ENCODE measurements at regions not wholly inside any gene's neighbourhood (a gene's known extent, or its start where the extent isn't known, plus 50 kb on each side); places are given as distances from the start of the nearest gene placed in this dataset.
A peak's percentile ranks its signal among the peaks of the same experiment; 100 is the strongest.

DNA sequence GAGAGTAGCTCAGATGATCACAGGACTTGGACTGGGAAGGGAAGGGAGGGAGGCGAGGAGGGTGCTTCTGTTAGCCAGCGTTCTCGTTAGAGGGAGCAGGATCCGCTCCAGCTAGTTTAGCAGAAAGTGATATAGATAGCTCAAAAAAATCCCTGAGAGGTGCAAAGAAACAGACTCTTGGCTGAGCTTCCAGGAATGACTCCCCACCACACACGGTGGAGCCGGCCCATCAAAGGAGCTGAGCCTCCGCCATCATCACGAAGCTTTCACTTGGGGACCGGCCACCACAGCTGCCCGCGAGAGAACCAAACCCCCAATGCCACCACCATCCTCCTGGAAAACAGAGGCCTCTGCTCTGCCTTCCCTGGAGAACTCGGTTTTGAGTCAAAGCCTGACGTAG is 124.6 kb upstream of the BCL2L14 start:
- no peaks in the 10 kb centered on the region for H3K27me3 ChIP-seq (replicated peaks in 2 of 5; ENCODE audit: control insufficient read depth in 4 of 5, insufficient read depth in 5 of 5, low read length in 4 of 5)
- 97% methylated on average over 5 of the region's 13 CpGs for WGBS (ENCODE audit: insufficient coverage)
- CTCF ChIA-PET, result interaction anchor here (1.0 kb wide), 1 partner anchor 21 kb away, joined by 3 read pairs; no protein-coding TSS in a partner anchor
- DNase-seq, result no peak
- H3K4me1 ChIP-seq (ENCODE audit: control extremely low read depth in 1 of 4, control insufficient read depth in 4 of 4, insufficient read depth in 4 of 4, low read length in 3 of 4), result peaks cover 0 to 30% (median 25%) of the 10 kb centered on the region in 4 experiments
- H3K9me3 ChIP-seq (ENCODE audit: control extremely low read depth in 1 of 5, control insufficient read depth in 4 of 5, insufficient read depth in 2 of 5, low read depth in 1 of 5, low read length in 4 of 5), result peaks cover 0 to 2% (median 0%) of the 10 kb centered on the region in 5 experiments
- no peak overlapping the region for H3K27ac ChIP-seq (ENCODE audit: insufficient read depth in 1 of 2, low read depth in 1 of 2, low read length in 2 of 2, poor library complexity in 1 of 2, severe bottlenecking in 2 of 2)
- H3K36me3 ChIP-seq (ENCODE audit: control insufficient read depth in 4 of 4, insufficient read depth in 4 of 4, low read length in 3 of 4), result no peaks in the 10 kb centered on the region
- no peak overlapping the region for H3K4me3 ChIP-seq (ENCODE audit: control insufficient read depth in 1 of 7, extremely low read depth in 1 of 7, insufficient read depth in 4 of 7, low read depth in 2 of 7, low read length in 6 of 7)
- POLR2A ChIA-PET, result no interaction called here

DNA sequence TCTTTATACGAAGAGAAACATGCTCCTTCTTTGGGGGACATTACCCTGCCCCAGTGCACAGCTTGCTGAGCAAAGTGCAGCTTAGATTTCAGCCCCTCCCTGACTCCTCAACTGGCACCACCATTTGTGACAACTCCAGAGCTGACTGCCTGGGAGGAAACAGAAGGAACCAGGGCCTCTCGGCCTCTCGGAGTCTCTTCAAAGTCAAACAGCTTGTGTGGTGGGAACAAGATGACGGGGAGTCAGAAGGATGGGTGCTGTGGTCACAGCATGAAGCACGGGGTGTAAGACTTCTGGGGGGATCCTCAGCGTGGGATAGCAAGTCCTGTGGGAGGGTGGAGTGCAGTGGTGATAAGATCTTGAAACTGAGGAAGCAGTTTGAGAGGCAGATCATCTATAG is 123.5 kb upstream of the BCL2L14 start:
- POLR2A ChIA-PET, result interaction anchor here (0.7 to 1.0 kb wide), 2 partner anchors 62 to 294 kb away, joined by 3 to 4 read pairs; no protein-coding TSS in a partner anchor

DNA sequence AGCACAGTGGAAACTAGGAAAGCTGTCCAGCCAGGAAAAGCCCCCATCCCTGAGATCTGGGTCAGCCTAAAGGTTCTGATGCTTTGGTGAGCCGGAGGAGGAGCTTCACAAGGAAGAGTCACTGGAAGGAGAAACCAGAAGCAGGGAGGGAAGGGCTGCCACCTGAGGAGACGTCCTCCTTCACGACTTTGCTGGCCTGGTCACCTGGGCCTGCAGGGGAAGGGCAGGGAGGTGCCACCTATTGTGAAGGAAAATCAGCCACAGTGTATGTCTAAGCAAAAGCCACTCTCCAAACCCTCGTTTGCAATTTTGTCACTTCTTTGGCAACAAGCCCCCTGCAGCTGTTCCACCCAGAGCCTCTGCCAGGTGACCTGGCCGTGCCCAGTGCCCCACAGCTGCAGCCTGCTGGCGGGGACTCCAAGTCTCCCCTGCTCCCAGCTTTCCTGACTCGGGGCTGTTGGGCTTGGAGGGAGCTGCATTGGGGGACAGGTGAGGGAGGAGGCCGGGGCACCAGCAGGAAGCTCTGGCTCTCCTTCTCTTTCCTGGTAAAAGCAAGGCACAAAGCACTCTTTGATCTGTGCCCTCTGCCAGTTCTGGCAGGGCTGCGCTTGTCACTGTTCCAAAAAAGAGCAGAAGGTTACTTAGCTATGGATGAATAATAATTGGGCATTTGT is 120.9 kb upstream of the BCL2L14 start:
- 17% methylated on average over 6 of the region's 9 CpGs for WGBS (ENCODE audit: insufficient coverage)
- ChIA-PET CTCF (interaction anchor here (0.6 to 2.0 kb wide), 4 partner anchors 11 to 129 kb away, joined by 3 to 9 read pairs (median 3); no protein-coding TSS in a partner anchor), POLR2A (interaction anchor here (0.6 kb wide), 1 partner anchor 219 kb away, joined by 9 read pairs; no protein-coding TSS in a partner anchor)
- peak overlapping the region in 2 of 7 experiments; percentile 1 to 7 for H3K4me3 ChIP-seq (ENCODE audit: control insufficient read depth in 1 of 7, extremely low read depth in 1 of 7, insufficient read depth in 4 of 7, low read depth in 2 of 7, low read length in 6 of 7)
- H3K27ac ChIP-seq (ENCODE audit: insufficient read depth in 1 of 2, low read depth in 1 of 2, low read length in 2 of 2, poor library complexity in 1 of 2, severe bottlenecking in 2 of 2), result no peak overlapping the region
- peak in 2 of 3 donors; percentile 37 to 54 for DNase-seq
- H3K4me1 ChIP-seq (ENCODE audit: control extremely low read depth in 1 of 4, control insufficient read depth in 4 of 4, insufficient read depth in 4 of 4, low read length in 3 of 4), result peaks cover 6 to 46% (median 38%) of the 10 kb centered on the region in 4 experiments
- H3K9me3 ChIP-seq (ENCODE audit: control extremely low read depth in 1 of 5, control insufficient read depth in 4 of 5, insufficient read depth in 2 of 5, low read depth in 1 of 5, low read length in 4 of 5), result peaks cover 0 to 2% (median 0%) of the 10 kb centered on the region in 5 experiments
- H3K36me3 ChIP-seq (ENCODE audit: control insufficient read depth in 4 of 4, insufficient read depth in 4 of 4, low read length in 3 of 4), result no peaks in the 10 kb centered on the region
- H3K27me3 ChIP-seq (replicated peaks in 2 of 5; ENCODE audit: control insufficient read depth in 4 of 5, insufficient read depth in 5 of 5, low read length in 4 of 5), result no peaks in the 10 kb centered on the region

More for the DNA sequence above, 123.5 kb upstream of the BCL2L14 start:
- Histone ChIP-seq H3K9me3 (ENCODE audit: control extremely low read depth in 1 of 5, control insufficient read depth in 4 of 5, insufficient read depth in 2 of 5, low read depth in 1 of 5, low read length in 4 of 5) (peaks cover 0 to 2% (median 0%) of the 10 kb centered on the region in 5 experiments), H3K27me3 (replicated peaks in 2 of 5; ENCODE audit: control insufficient read depth in 4 of 5, insufficient read depth in 5 of 5, low read length in 4 of 5) (no peaks in the 10 kb centered on the region), H3K27ac (ENCODE audit: insufficient read depth in 1 of 2, low read depth in 1 of 2, low read length in 2 of 2, poor library complexity in 1 of 2, severe bottlenecking in 2 of 2) (no peak overlapping the region), H3K4me3 (ENCODE audit: control insufficient read depth in 1 of 7, extremely low read depth in 1 of 7, insufficient read depth in 4 of 7, low read depth in 2 of 7, low read length in 6 of 7) (no peak overlapping the region), H3K36me3 (ENCODE audit: control insufficient read depth in 4 of 4, insufficient read depth in 4 of 4, low read length in 3 of 4) (no peaks in the 10 kb centered on the region), H3K4me1 (ENCODE audit: control extremely low read depth in 1 of 4, control insufficient read depth in 4 of 4, insufficient read depth in 4 of 4, low read length in 3 of 4) (peaks cover 0 to 30% (median 25%) of the 10 kb centered on the region in 4 experiments)
- DNase-seq, result peak in 2 of 3 donors; percentile 84 to 90
- WGBS (ENCODE audit: insufficient coverage), result 3% methylated on average over 6 of the region's 6 CpGs
- CTCF ChIA-PET, result no interaction called here

DNA sequence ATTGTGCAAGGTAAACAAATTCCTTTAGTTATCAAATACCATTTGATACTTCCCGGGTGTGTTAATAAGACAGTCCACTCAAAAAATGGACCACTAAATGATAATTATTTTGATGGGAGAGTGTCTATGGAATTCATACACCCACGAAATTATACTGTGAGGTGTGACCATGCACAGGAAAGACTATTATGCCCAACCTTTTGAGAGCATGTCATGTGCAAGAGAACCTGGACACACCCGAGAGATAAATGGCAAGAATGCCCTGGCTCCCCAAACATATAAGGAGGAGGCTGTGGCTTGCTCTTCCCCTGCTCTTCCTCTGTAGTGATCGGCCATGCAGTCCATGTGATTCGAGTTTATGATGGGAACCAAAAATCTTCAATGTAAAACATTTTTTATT is 119.5 kb upstream of the BCL2L14 start:
- H3K36me3 ChIP-seq (ENCODE audit: control insufficient read depth in 4 of 4, insufficient read depth in 4 of 4, low read length in 3 of 4), result no peaks in the 10 kb centered on the region
- no peaks in the 10 kb centered on the region for H3K9me3 ChIP-seq (ENCODE audit: control extremely low read depth in 1 of 5, control insufficient read depth in 4 of 5, insufficient read depth in 2 of 5, low read depth in 1 of 5, low read length in 4 of 5)
- no peak overlapping the region for H3K27ac ChIP-seq (ENCODE audit: insufficient read depth in 1 of 2, low read depth in 1 of 2, low read length in 2 of 2, poor library complexity in 1 of 2, severe bottlenecking in 2 of 2)
- no peaks in the 10 kb centered on the region for H3K27me3 ChIP-seq (replicated peaks in 2 of 5; ENCODE audit: control insufficient read depth in 4 of 5, insufficient read depth in 5 of 5, low read length in 4 of 5)
- ChIA-PET POLR2A (no interaction called here), CTCF (no interaction called here)
- 100% methylated on average over 4 of the region's 5 CpGs for WGBS (ENCODE audit: insufficient coverage)
- peaks cover 6 to 48% (median 39%) of the 10 kb centered on the region in 4 experiments for H3K4me1 ChIP-seq (ENCODE audit: control extremely low read depth in 1 of 4, control insufficient read depth in 4 of 4, insufficient read depth in 4 of 4, low read length in 3 of 4)
- DNase-seq, result no peak
- H3K4me3 ChIP-seq (ENCODE audit: control insufficient read depth in 1 of 7, extremely low read depth in 1 of 7, insufficient read depth in 4 of 7, low read depth in 2 of 7, low read length in 6 of 7), result no peak overlapping the region

DNA sequence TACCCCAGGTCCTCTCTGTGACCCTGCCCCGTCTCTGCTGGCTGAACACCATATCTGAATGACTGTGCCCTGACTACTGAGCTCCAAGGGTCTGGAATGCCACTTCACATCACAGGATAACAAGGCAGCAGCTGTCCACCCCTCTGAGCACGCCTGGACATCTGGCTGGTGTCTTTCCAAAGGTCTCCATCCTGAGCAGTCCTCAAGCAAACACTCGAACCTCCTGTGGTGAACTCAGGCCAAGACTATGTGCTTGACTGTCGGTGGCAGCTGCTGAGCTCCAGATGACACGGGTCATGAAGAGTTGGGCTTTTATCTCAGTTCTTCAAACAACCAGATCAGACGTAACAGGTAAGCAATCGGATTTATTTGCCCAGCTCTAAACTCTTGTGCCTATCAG is 117.2 kb upstream of the BCL2L14 start:
- POLR2A ChIA-PET, result no interaction called here

DNA sequence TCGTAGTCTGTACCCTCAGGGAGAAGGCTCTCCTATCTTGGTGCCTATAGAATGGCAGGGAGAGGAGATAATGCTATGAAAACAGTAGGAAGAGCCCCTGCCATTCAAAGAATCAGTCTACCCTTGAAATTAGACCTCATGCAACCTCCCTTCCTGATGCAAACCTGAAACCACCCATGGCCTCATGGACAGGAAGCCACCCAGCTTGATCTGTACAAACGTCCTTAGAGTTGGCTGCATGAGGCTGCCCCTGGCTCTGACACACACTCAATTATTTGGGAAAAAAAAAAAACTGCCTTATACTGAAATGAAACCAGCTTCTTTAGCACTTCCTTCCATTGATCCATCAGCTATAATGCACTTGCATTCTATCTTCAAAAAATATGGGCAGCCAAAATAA is 116.6 kb upstream of the BCL2L14 start:
- Histone ChIP-seq H3K27ac (ENCODE audit: insufficient read depth in 1 of 2, low read depth in 1 of 2, low read length in 2 of 2, poor library complexity in 1 of 2, severe bottlenecking in 2 of 2) (no peak overlapping the region), H3K4me3 (ENCODE audit: control insufficient read depth in 1 of 7, extremely low read depth in 1 of 7, insufficient read depth in 4 of 7, low read depth in 2 of 7, low read length in 6 of 7) (no peak overlapping the region), H3K9me3 (ENCODE audit: control extremely low read depth in 1 of 5, control insufficient read depth in 4 of 5, insufficient read depth in 2 of 5, low read depth in 1 of 5, low read length in 4 of 5) (no peaks in the 10 kb centered on the region), H3K27me3 (replicated peaks in 2 of 5; ENCODE audit: control insufficient read depth in 4 of 5, insufficient read depth in 5 of 5, low read length in 4 of 5) (no peaks in the 10 kb centered on the region), H3K4me1 (ENCODE audit: control extremely low read depth in 1 of 4, control insufficient read depth in 4 of 4, insufficient read depth in 4 of 4, low read length in 3 of 4) (peaks cover 6 to 42% (median 37%) of the 10 kb centered on the region in 4 experiments), H3K36me3 (ENCODE audit: control insufficient read depth in 4 of 4, insufficient read depth in 4 of 4, low read length in 3 of 4) (no peaks in the 10 kb centered on the region)
- DNase-seq, result peak in 2 of 3 donors; percentile 18 to 39
- POLR2A ChIA-PET, result no interaction called here
- WGBS (ENCODE audit: insufficient coverage), result no CpG with 5 or more reads among the region's 2 CpGs
- CTCF ChIA-PET, result interaction anchor here (1.1 to 1.4 kb wide), 2 partner anchors 9 to 13 kb away, joined by 3 read pairs; no protein-coding TSS in a partner anchor

More for the DNA sequence above, 117.2 kb upstream of the BCL2L14 start:
- no peaks in the 10 kb centered on the region for H3K9me3 ChIP-seq (ENCODE audit: control extremely low read depth in 1 of 5, control insufficient read depth in 4 of 5, insufficient read depth in 2 of 5, low read depth in 1 of 5, low read length in 4 of 5)
- CTCF ChIA-PET, result interaction anchor here (1.1 to 1.4 kb wide), 3 partner anchors 9 to 16 kb away, joined by 3 read pairs; no protein-coding TSS in a partner anchor
- no peak overlapping the region for H3K4me3 ChIP-seq (ENCODE audit: control insufficient read depth in 1 of 7, extremely low read depth in 1 of 7, insufficient read depth in 4 of 7, low read depth in 2 of 7, low read length in 6 of 7)
- 89% methylated on average over 7 of the region's 7 CpGs for WGBS (ENCODE audit: insufficient coverage)
- H3K4me1 ChIP-seq (ENCODE audit: control extremely low read depth in 1 of 4, control insufficient read depth in 4 of 4, insufficient read depth in 4 of 4, low read length in 3 of 4), result peaks cover 6 to 36% (median 30%) of the 10 kb centered on the region in 4 experiments
- H3K27me3 ChIP-seq (replicated peaks in 2 of 5; ENCODE audit: control insufficient read depth in 4 of 5, insufficient read depth in 5 of 5, low read length in 4 of 5), result no peaks in the 10 kb centered on the region
- no peak overlapping the region for H3K27ac ChIP-seq (ENCODE audit: insufficient read depth in 1 of 2, low read depth in 1 of 2, low read length in 2 of 2, poor library complexity in 1 of 2, severe bottlenecking in 2 of 2)
- no peak for DNase-seq
- H3K36me3 ChIP-seq (ENCODE audit: control insufficient read depth in 4 of 4, insufficient read depth in 4 of 4, low read length in 3 of 4), result no peaks in the 10 kb centered on the region

Measured in common myeloid progenitor, CD34-positive (primary cell).